Omental fat pad (tissue), 3 donors: ENCODE measurements at regions not wholly inside any gene's neighbourhood (a gene's known extent, or its start where the extent isn't known, plus 50 kb on each side); places are given as distances from the start of the nearest gene placed in this dataset.

ENCODE experiments used
- ATAC-seq: fragments of 150-250 bp; one replicate; pipeline ENCODE4 v1.9.1; 2016; ENCODE audit warnings: mild to moderate bottlenecking, moderate library complexity; ENCODE audit not compliant: low FRiP score
- DNase-seq: peaks from one replicate; pipeline ENCODE4 v3.0.0-alpha.2; 2019; ENCODE audit warnings: low spot score
- TF ChIP-seq, protein P1 (sequence below), 3 donors: fragments of 450-650 bp; IDR thresholded peaks; one replicate each; pipeline ENCODE4 v1.5.1; 2016 to 2017; ENCODE audit warnings: antibody characterized with exemption in 3 of 3, mild to moderate bottlenecking in 3 of 3, moderate library complexity in 2 of 3

DNA sequence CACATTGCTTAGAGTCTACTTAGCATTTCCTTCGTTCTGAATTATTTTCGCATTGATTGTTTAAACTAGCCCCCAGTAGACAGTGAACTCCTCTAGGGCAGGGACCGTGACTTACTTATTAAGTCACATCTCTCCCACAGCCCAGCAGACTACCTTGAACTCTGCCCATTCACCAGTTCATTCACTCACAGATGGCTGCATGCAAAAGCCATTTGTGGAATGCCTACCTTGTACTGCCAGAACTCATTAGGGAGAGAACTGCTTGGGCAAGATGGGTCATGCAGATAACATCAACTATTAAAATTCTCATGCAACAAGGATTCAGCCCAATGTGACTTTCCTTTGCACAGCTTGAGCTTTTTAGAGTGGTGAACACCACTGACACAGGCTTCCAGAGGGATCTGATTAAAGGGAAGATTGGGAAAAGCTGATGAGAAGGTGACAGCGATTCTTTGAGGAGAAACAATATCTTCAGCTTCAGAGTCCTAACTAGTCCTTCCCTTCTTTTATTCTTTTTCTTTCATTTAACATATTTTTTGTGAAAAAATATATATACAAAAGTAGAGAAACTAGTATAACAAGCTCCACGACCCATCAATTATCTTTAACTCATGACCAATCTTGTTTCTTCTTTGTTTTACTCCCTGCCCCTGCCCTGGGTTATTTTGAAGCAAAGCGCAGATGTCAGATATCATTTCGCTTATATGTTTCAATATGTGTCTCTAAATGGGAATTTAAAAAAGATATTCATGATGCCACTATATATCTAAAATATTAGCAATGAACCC is 273.9 kb downstream of the CDC5L start:
- TF ChIP-seq, protein P1, sequence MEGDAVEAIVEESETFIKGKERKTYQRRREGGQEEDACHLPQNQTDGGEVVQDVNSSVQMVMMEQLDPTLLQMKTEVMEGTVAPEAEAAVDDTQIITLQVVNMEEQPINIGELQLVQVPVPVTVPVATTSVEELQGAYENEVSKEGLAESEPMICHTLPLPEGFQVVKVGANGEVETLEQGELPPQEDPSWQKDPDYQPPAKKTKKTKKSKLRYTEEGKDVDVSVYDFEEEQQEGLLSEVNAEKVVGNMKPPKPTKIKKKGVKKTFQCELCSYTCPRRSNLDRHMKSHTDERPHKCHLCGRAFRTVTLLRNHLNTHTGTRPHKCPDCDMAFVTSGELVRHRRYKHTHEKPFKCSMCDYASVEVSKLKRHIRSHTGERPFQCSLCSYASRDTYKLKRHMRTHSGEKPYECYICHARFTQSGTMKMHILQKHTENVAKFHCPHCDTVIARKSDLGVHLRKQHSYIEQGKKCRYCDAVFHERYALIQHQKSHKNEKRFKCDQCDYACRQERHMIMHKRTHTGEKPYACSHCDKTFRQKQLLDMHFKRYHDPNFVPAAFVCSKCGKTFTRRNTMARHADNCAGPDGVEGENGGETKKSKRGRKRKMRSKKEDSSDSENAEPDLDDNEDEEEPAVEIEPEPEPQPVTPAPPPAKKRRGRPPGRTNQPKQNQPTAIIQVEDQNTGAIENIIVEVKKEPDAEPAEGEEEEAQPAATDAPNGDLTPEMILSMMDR (IDR thresholded peaks at IDR 0.05): no peak
- ATAC-seq (no peak), DNase-seq (no peak)

DNA sequence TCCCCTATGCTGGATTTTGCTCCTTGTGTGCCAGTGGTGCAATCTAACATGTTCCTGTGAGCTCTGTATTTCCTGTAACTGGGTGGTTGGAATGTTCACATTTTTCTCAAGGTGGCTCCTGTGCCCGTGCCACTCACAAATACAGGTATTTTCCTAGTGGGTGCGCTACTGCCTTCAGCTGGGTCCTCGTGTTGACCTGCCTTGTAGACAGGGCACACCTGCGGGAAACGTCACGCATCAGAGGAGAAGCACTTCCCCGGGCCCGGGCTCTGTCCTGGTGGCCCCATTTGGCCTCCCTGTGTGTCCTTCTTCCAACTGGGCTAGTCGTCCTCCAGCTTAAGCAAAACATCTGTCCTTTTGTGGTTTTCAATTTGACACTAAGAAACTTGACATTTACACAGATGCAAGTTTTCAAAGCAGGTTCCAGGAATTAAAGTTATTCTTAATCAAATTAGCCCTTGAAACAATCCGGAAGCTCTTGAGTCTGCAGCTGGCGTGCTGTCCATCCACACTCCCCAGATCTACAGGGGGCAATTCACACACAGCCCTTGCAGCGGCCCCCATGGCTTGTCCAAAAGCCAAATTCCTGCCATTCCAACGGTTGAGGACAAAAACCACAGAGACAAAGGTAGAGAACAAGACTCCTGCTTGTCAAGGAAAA is 275.1 kb downstream of the CDC5L start:
- DNase-seq (no peak), ATAC-seq (no peak)
- TF ChIP-seq, protein P1 (IDR thresholded peaks at IDR 0.05): no peak

GRCh38 chr6:44663860-44664634 is 276.5 kb downstream of the CDC5L start:
- TF ChIP-seq, protein P1 (IDR thresholded peaks at IDR 0.05): no peak
- ATAC-seq (no peak), DNase-seq (no peak)

DNA sequence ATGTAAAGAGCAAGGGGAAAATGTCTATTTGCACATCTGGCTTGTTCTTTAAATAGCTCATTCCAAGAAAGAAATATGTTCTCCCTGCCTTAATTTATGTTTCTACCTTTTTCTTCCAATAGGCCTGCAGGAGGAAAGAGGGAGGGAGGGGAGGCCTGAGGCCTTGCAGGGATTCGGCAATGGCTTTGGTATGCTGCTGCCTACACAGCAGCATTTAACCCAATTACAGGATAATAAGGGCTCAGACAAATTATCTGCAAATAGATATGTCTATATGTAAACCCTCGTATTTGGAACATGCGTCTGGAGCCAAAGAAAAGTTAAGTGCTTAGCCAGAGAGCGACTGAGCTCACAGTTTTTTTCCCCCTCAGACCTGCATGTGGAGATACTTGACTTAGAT is 277.2 kb downstream of the CDC5L start:
- ATAC-seq: no peak
- TF ChIP-seq, protein P1 (IDR thresholded peaks at IDR 0.05): no peak
- DNase-seq: no peak

DNA sequence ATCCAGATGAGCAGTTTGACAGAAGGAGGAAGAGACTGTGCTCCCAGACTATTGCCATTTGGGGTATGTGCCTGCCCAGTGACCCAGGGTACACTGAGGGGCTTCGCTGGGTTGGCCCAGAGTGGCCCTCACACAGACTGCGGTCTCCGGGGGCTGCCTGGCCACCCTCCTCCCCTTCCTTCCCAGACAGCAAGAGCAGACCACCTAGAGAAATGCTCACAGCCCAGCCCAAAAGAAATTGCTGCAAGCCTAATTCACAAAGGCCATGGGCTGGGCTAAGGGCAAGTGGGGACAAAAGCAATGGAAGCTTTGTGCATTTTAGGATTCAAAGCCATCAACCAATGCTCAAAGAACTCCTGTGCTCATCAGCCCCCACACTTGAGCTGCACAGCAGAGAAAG is 277.6 kb downstream of the CDC5L start:
- DNase-seq (no peak), ATAC-seq (no peak)
- TF ChIP-seq, protein P1 (IDR thresholded peaks at IDR 0.05): no peak

GRCh38 chr6:44665683-44666082 is 278.2 kb downstream of the CDC5L start:
- ATAC-seq (no peak), DNase-seq (no peak)
- TF ChIP-seq, protein P1 (IDR thresholded peaks at IDR 0.05): no peak
